K562 (cell line): ENCODE measurements at regions not wholly inside any gene's neighbourhood (a gene's known extent, or its start where the extent isn't known, plus 50 kb on each side); places are given as distances from the start of the nearest gene placed in this dataset.
"Not testable (repeated sequence)": the region's sequence is repeated elsewhere in the genome, so short reads cannot be mapped to it uniquely, and the experiment has no call there.

ENCODE experiments used
- ATAC-seq: fragments of 200-7000 bp; cut with Tn5 transposase; 3 replicates; pipeline ENCODE4 v1.9.1; 2020; ENCODE audit warnings: moderate library complexity
- BruUV-seq: library from RNA; stranded (reverse); fragments of 400-500 nt; replicated peaks from 2 replicates; lab custom pipeline; 2021; lab: Mats Ljungman, UMichigan
- CTCF ChIA-PET: fragments of 300-600 bp; formaldehyde crosslinking; extraction: SDS; loops from one replicate; lab custom pipeline; 2021; ENCODE audit warnings: low intra/inter-chr PET ratio; lab: Yijun Ruan, JAX
- POLR2A ChIA-PET: fragments of 300-600, 350-650 bp; sonication (Branson Sonifier 250); formaldehyde crosslinking; extraction: SDS; loops from one replicate; lab custom pipeline; 2021; ENCODE audit warnings: antibody characterized with exemption, inconsistent platforms; lab: Yijun Ruan, JAX
- DNase-seq, 4 experiments: peaks; one replicate each; pipeline versions ENCODE4 v3.0.0 to v3.0.0-alpha.2; 2011 to 2018; ENCODE audit warnings: low spot score in 3 of 4, mixed read lengths in 3 of 4; ENCODE audit errors: extremely low read depth in 1 of 4
- FAIRE-seq: peaks from 2 replicates; lab custom pipeline; 2011; peaks lifted over from hg19 to GRCh38; lab: Jason Lieb, UNC
- H2AFZ ChIP-seq: 2 replicates; pipeline ENCODE4 v1.6.0; 2011; ENCODE audit warnings: low read depth, low read length, control low read depth, inconsistent platforms
- H3K27ac ChIP-seq: fragments of 200-600 bp; 3 replicates; pipeline ENCODE4 v1.8.0; 2011; ENCODE audit warnings: low read depth, mild to moderate bottlenecking, control low read depth, inconsistent platforms, low read length, moderate library complexity, mixed read lengths; ENCODE audit errors: extremely low read depth
- H3K27me3 ChIP-seq, 2 experiments: fragments of 300-600 bp in 1 of 2; 2 replicates in 1 of 2; 3 replicates in 1 of 2; pipeline versions ENCODE4 v1.6.0 to v1.8.0; 2011; ENCODE audit warnings: inconsistent platforms in 2 of 2, low read length in 2 of 2, mild to moderate bottlenecking in 1 of 2, mixed read lengths in 1 of 2, moderate library complexity in 1 of 2; ENCODE audit not compliant: control insufficient read depth in 2 of 2, insufficient read depth in 2 of 2
- H3K36me3 ChIP-seq: fragments of 300-600 bp; 3 replicates; pipeline ENCODE4 v1.8.0; 2011; ENCODE audit warnings: mild to moderate bottlenecking, low read length, inconsistent platforms; ENCODE audit not compliant: control insufficient read depth, insufficient read depth
- H3K4me1 ChIP-seq, 2 experiments: fragments of 200-600 bp in 1 of 2; replicated peaks in 1 of 2; 2 replicates in 1 of 2; 3 replicates in 1 of 2; pipeline versions ENCODE4 v1.5.1 to v1.8.0; 2011; ENCODE audit warnings: inconsistent platforms in 2 of 2, low read length in 2 of 2, mild to moderate bottlenecking in 1 of 2, mixed read lengths in 1 of 2, moderate library complexity in 1 of 2; ENCODE audit not compliant: control insufficient read depth in 2 of 2, insufficient read depth in 2 of 2
- H3K4me2 ChIP-seq: 2 replicates; pipeline ENCODE4 v1.6.1; 2011; ENCODE audit warnings: low read length, control low read depth, inconsistent platforms, mixed read lengths; ENCODE audit not compliant: insufficient read depth
- H3K4me3 ChIP-seq: fragments of 200-600 bp; sonication (generic), shearing (Covaris generic); 2 replicates; pipeline ENCODE4 v1.5.1; 2016; ENCODE audit warnings: control low read depth, inconsistent platforms
- H3K79me2 ChIP-seq: fragments of 200-600 bp; 3 replicates; pipeline ENCODE4 v1.8.0; 2011; ENCODE audit warnings: low read length, inconsistent platforms; ENCODE audit not compliant: control insufficient read depth, insufficient read depth
- H3K9ac ChIP-seq, 2 experiments: 2 replicates each; pipeline versions ENCODE4 v1.6.0 to v1.6.1; 2011; ENCODE audit warnings: low read depth in 2 of 2, low read length in 2 of 2, control low read depth in 1 of 2, inconsistent platforms in 1 of 2, mild to moderate bottlenecking in 1 of 2, mixed read lengths in 1 of 2; ENCODE audit not compliant: insufficient read depth in 1 of 2
- H3K9me1 ChIP-seq: one replicate; pipeline ENCODE4 v1.6.0; 2011; ENCODE audit warnings: inconsistent platforms, mild to moderate bottlenecking, low read length, moderate library complexity; ENCODE audit not compliant: control insufficient read depth, insufficient read depth
- H3K9me3 ChIP-seq: replicated peaks from 2 replicates; pipeline ENCODE4 v1.5.1; 2011; ENCODE audit warnings: low read depth, low read length, inconsistent platforms; ENCODE audit not compliant: control insufficient read depth, insufficient read depth
- H4K20me1 ChIP-seq: replicated peaks from 2 replicates; pipeline ENCODE4 v1.6.1; 2011; ENCODE audit warnings: low read length, inconsistent platforms, mixed read lengths; ENCODE audit not compliant: control insufficient read depth, insufficient read depth
- WGBS: fragments of 100-300 bp; shearing (Covaris generic); methylation state at CpG from one replicate; pipeline ENCODE4 v1.1.6; 2016; ENCODE audit warnings: low coverage, mixed read lengths; ENCODE audit not compliant: insufficient coverage; ENCODE audit errors: missing lambda C conversion rate; 5-methylcytosine and 5-hydroxymethylcytosine counted together
- in situ Hi-C: fragments of 300-500 bp; cut with MboI; formaldehyde crosslinking; loops from 4 replicates; pipeline ENCODE4 v1.15.0; 2018; ENCODE audit warnings: inconsistent platforms, mixed read lengths
- intact Hi-C: fragments of 100-400 bp; cut with micrococcal nuclease; formaldehyde crosslinking; loops from 2 replicates; pipeline ENCODE4 v1.14.2; 2022
- TF ChIP-seq, protein P1 (sequence below), 3 experiments: fragments of 200-800 bp in 1 of 3; fragments of 250-450 bp in 1 of 3; fragments of 450-650 bp in 1 of 3; sonication (Bioruptor Pico) in 1 of 3; sonication (Bioruptor generic) in 1 of 3; formaldehyde crosslinking in 1 of 3; IDR thresholded peaks; 2 replicates each; pipeline versions ENCODE4 v1.6.1 to v1.8.0; 2016 to 2022; ENCODE audit warnings: mild to moderate bottlenecking in 2 of 3, missing genetic modification characterization in 2 of 3, missing compliant biosample characterization in 1 of 3, moderate library complexity in 1 of 3

DNA sequence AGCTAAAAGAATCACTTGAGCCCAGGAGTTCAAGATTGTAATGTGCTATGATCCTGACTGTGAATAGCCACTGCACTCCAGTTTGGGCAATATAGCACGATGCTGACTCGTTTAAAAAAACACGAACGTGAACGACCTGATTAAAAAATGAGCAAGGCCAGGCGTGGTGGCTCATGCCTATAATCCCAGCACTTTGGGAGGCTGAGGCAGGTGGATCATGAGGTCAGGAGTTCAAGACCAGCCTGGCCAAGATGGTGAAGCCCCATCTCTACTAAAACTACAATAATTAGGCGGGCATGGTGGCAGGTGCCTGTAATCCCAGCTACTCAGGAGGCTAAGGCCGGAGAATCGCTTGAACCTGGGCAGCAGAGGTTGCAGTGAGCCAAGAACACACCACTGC lies 58.6 kb upstream of the NCOA3 start:
- H3K36me3 ChIP-seq, H3K27me3 ChIP-seq, H3K4me3 ChIP-seq, CTCF ChIA-PET, H4K20me1 ChIP-seq, H2AFZ ChIP-seq, intact Hi-C loops, H3K79me2 ChIP-seq, POLR2A ChIA-PET, H3K4me2 ChIP-seq, DNase-seq, H3K4me1 ChIP-seq, H3K9me1 ChIP-seq, BruUV-seq, H3K27ac ChIP-seq, ATAC-seq, H3K9me3 ChIP-seq, FAIRE-seq, in situ Hi-C loops, H3K9ac ChIP-seq: not testable (repeated sequence)
- TF ChIP-seq, protein P1, sequence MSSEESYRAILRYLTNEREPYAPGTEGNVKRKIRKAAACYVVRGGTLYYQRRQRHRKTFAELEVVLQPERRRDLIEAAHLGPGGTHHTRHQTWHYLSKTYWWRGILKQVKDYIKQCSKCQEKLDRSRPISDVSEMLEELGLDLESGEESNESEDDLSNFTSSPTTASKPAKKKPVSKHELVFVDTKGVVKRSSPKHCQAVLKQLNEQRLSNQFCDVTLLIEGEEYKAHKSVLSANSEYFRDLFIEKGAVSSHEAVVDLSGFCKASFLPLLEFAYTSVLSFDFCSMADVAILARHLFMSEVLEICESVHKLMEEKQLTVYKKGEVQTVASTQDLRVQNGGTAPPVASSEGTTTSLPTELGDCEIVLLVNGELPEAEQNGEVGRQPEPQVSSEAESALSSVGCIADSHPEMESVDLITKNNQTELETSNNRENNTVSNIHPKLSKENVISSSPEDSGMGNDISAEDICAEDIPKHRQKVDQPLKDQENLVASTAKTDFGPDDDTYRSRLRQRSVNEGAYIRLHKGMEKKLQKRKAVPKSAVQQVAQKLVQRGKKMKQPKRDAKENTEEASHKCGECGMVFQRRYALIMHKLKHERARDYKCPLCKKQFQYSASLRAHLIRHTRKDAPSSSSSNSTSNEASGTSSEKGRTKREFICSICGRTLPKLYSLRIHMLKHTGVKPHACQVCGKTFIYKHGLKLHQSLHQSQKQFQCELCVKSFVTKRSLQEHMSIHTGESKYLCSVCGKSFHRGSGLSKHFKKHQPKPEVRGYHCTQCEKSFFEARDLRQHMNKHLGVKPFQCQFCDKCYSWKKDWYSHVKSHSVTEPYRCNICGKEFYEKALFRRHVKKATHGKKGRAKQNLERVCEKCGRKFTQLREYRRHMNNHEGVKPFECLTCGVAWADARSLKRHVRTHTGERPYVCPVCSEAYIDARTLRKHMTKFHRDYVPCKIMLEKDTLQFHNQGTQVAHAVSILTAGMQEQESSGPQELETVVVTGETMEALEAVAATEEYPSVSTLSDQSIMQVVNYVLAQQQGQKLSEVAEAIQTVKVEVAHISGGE (CRISPR knock-in tag; IDR thresholded peaks at IDR 0.05) = peak in 1 of 3 experiments; percentile 93; a peak in 2 of 6 replicates
- 65% methylated on average over 9 of the region's 9 CpGs for WGBS
